WTC11 (cell line): ENCODE measurements at regions not wholly inside any gene's neighbourhood (a gene's known extent, or its start where the extent isn't known, plus 50 kb on each side); places are given as distances from the start of the nearest gene placed in this dataset.

Experiments used
- ATAC-seq: fragments of 200-7000 bp; cut with Tn5 transposase; 2 replicates; pipeline ENCODE4 v1.10.0; 2021; ENCODE audit warnings: mild to moderate bottlenecking, moderate library complexity
- CTCF ChIA-PET: fragments of 300-600 bp; sonication (Branson Sonifier 250); formaldehyde crosslinking; loops from one replicate; lab custom pipeline; 2021; ENCODE audit warnings: antibody characterized with exemption; lab: Charles Lee
- POLR2A ChIA-PET: fragments of 350-600 bp; sonication (Branson Sonifier 250); formaldehyde crosslinking; loops from one replicate; lab custom pipeline; 2021; ENCODE audit warnings: antibody characterized with exemption; lab: Charles Lee
- DNase-seq: peaks from one replicate; pipeline ENCODE4 v3.0.0; 2021; ENCODE audit warnings: low spot score
- H3K27ac Mint-ChIP-seq: 2 replicates; pipeline ENCODE4 v1.8.0; 2021; ENCODE audit warnings: mixed read lengths
- H3K27me3 Mint-ChIP-seq: 2 replicates; pipeline ENCODE4 v1.8.0; 2021; ENCODE audit warnings: low read depth, mild to moderate bottlenecking, moderate library complexity, mixed read lengths
- H3K36me3 Mint-ChIP-seq: 2 replicates; pipeline ENCODE4 v1.8.0; 2021; ENCODE audit warnings: mixed read lengths
- H3K4me1 Mint-ChIP-seq: 2 replicates; pipeline ENCODE4 v1.8.0; 2022; ENCODE audit warnings: mixed read lengths
- H3K4me3 Mint-ChIP-seq: 2 replicates; pipeline ENCODE4 v1.8.0; 2021; ENCODE audit warnings: mild to moderate bottlenecking, moderate library complexity, mixed read lengths
- H3K9me3 Mint-ChIP-seq: 2 replicates; pipeline ENCODE4 v1.8.0; 2021; ENCODE audit warnings: mixed read lengths
- AFF4 ChIP-seq: sonication (generic); formaldehyde crosslinking; IDR thresholded peaks from 2 replicates; pipeline ENCODE4 v1.8.1; 2023; ENCODE audit warnings: mild to moderate bottlenecking, missing genetic modification reagents, borderline replicate concordance
- ATF3 ChIP-seq: sonication (generic); formaldehyde crosslinking; conservative IDR thresholded peaks from 2 replicates; pipeline ENCODE4 v1.8.1; 2022; ENCODE audit warnings: mild to moderate bottlenecking, missing genetic modification reagents
- ATF6 ChIP-seq: sonication (generic); formaldehyde crosslinking; IDR thresholded peaks from 2 replicates; pipeline ENCODE4 v1.8.1; 2023; ENCODE audit warnings: mild to moderate bottlenecking, missing genetic modification reagents
- CTCF ChIP-seq: fragments of 200-600 bp; IDR thresholded peaks from 2 replicates; pipeline ENCODE4 v1.8.0; 2022; ENCODE audit warnings: antibody characterized with exemption
- E2F4 ChIP-seq: sonication (generic); formaldehyde crosslinking; IDR thresholded peaks from 2 replicates; pipeline ENCODE4 v1.8.1; 2022; ENCODE audit warnings: low read depth, mild to moderate bottlenecking, moderate library complexity, missing genetic modification reagents, borderline replicate concordance
- FOXJ3 ChIP-seq: sonication (generic); formaldehyde crosslinking; IDR thresholded peaks from 2 replicates; pipeline ENCODE4 v1.9.0; 2021; ENCODE audit warnings: missing genetic modification reagents, mild to moderate bottlenecking, borderline replicate concordance
- HMGXB4 ChIP-seq: sonication (generic); formaldehyde crosslinking; IDR thresholded peaks from 2 replicates; pipeline ENCODE4 v1.8.1; 2023; ENCODE audit warnings: mild to moderate bottlenecking, moderate library complexity, missing genetic modification reagents
- JUN ChIP-seq: sonication (generic); formaldehyde crosslinking; IDR thresholded peaks from 2 replicates; pipeline ENCODE4 v1.8.0; 2023; ENCODE audit warnings: mild to moderate bottlenecking, missing genetic modification reagents
- MLX ChIP-seq: sonication (generic); formaldehyde crosslinking; IDR thresholded peaks from 2 replicates; pipeline ENCODE4 v1.8.1; 2023; ENCODE audit warnings: mild to moderate bottlenecking, missing genetic modification reagents, moderate library complexity
- NFE2L1 ChIP-seq: sonication (generic); formaldehyde crosslinking; IDR thresholded peaks from 2 replicates; pipeline ENCODE4 v1.8.1; 2023; ENCODE audit warnings: missing genetic modification reagents
- NR2C2 ChIP-seq: sonication (generic); formaldehyde crosslinking; IDR thresholded peaks from 2 replicates; pipeline ENCODE4 v1.8.0; 2022; ENCODE audit warnings: mild to moderate bottlenecking, missing genetic modification reagents
- OVOL2 ChIP-seq: fragments of 250-450 bp; sonication (Bioruptor Pico); IDR thresholded peaks from 2 replicates; pipeline ENCODE4 v1.9.0; 2021; ENCODE audit warnings: mild to moderate bottlenecking, borderline replicate concordance
- SP1 ChIP-seq: sonication (generic); formaldehyde crosslinking; conservative IDR thresholded peaks from 2 replicates; pipeline ENCODE4 v1.8.1; 2022; ENCODE audit warnings: missing genetic modification reagents
- ZNF532 ChIP-seq: fragments of 250-450 bp; sonication (Bioruptor Pico); IDR thresholded peaks from 2 replicates; pipeline ENCODE4 v1.9.0; 2021; ENCODE audit warnings: mild to moderate bottlenecking, borderline replicate concordance

GRCh38 chr5:35484241-35484640 lies 133.4 kb upstream of the SPEF2 start (continued):
- TF ChIP-seq AFF4: no peak
- TF ChIP-seq OVOL2 (CRISPR knock-in tag): no peak
- no peak for TF ChIP-seq SP1 (CRISPR knock-in tag)
- TF ChIP-seq, all 79 proteins: peak for 0

- Mint-ChIP-seq H3K27me3 (no peaks in the 10 kb centered on the region), H3K4me1 (peaks cover 52% of the 10 kb centered on the region), H3K36me3 (no peaks in the 10 kb centered on the region), H3K4me3 (no peak overlapping the region)
- CTCF ChIA-PET: no interaction called here
- DNase-seq (no peak), ATAC-seq (no peak)
- TF ChIP-seq E2F4 (CRISPR knock-in tag): no peak
- no peak for TF ChIP-seq FOXJ3 (CRISPR knock-in tag)
- no peak for TF ChIP-seq HMGXB4
- TF ChIP-seq ATF3 (CRISPR knock-in tag): no peak
- TF ChIP-seq CTCF: no peak
- no peak for TF ChIP-seq NFE2L1 (CRISPR knock-in tag)
- no peak for TF ChIP-seq ATF6 (CRISPR knock-in tag)
- no peak for TF ChIP-seq ZNF532 (CRISPR knock-in tag)
- no peak for TF ChIP-seq MLX (CRISPR knock-in tag)
- TF ChIP-seq JUN: no peak
- no peak for TF ChIP-seq NR2C2 (CRISPR knock-in tag)
- TF ChIP-seq, all 79 proteins: peak for 0
- POLR2A ChIA-PET: no interaction called here
- no peak overlapping the region for H3K27ac Mint-ChIP-seq
- H3K9me3 Mint-ChIP-seq: peaks cover 8% of the 10 kb centered on the region; the same call in 1 of the 2 replicates
Measured at GRCh38 chr5:35483780-35484179, 133.9 kb upstream of the SPEF2 start.
